HCT116 (cell line): ENCODE measurements at regions not wholly inside any gene's neighbourhood (a gene's known extent, or its start where the extent isn't known, plus 50 kb on each side); places are given as distances from the start of the nearest gene placed in this dataset.

ENCODE experiments used
- ATAC-seq: fragments of 200-7000 bp; cut with Tn5 transposase; 2 replicates; pipeline ENCODE4 v1.9.1; 2020; ENCODE audit warnings: mild to moderate bottlenecking, moderate library complexity
- BruUV-seq: library from RNA; stranded (reverse); fragments of 400-500 nt; replicated peaks from 2 replicates; lab custom pipeline; 2021; lab: Mats Ljungman, UMichigan
- CTCF ChIA-PET: fragments of 300-600 bp; sonication (Branson Sonifier 250); formaldehyde crosslinking; loops from one replicate; lab custom pipeline; 2021; ENCODE audit warnings: antibody characterized with exemption; lab: Charles Lee
- POLR2A ChIA-PET: fragments of 300-600, 350-600 bp; sonication (Branson Sonifier 250); formaldehyde crosslinking; loops from one replicate; lab custom pipeline; 2021; ENCODE audit warnings: antibody characterized with exemption; lab: Charles Lee
- RAD21 ChIA-PET, 2 experiments: fragments of 300-600 bp; sonication (Branson Sonifier 250); formaldehyde crosslinking; loops; one replicate each; lab custom pipeline; 2023; ENCODE audit warnings: low total read pairs in 2 of 2; ENCODE audit not compliant: uncharacterized antibody in 2 of 2, unreplicated experiment in 2 of 2, low non-redundant PET in 1 of 2; lab: Charles Lee
- DNase-seq: peaks from one replicate; pipeline ENCODE4 v3.0.0-alpha.2; 2010; ENCODE audit warnings: low read depth, low spot score
- H2AFZ ChIP-seq: fragments of 200-600 bp; shearing (Covaris generic), sonication (generic); 2 replicates; pipeline ENCODE4 v1.6.1; 2017; ENCODE audit warnings: low read depth, mixed run types, mixed read lengths, antibody characterized with exemption, low read length; ENCODE audit not compliant: poor library complexity, severe bottlenecking
- H3K27ac ChIP-seq: 2 replicates; pipeline ENCODE4 v1.5.1; 2012; ENCODE audit warnings: low read depth, low read length
- H3K27me3 ChIP-seq: fragments of 200-600 bp; sonication (generic); 2 replicates; pipeline ENCODE4 v1.6.1; 2016; ENCODE audit warnings: mixed run types, low read length, mixed read lengths; ENCODE audit not compliant: insufficient read depth
- H3K36me3 ChIP-seq, 2 experiments: fragments of 200-500 bp in 1 of 2; fragments of 200-600 bp in 1 of 2; sonication (Bioruptor generic) in 1 of 2; sonication (generic) in 1 of 2; 2 replicates each; pipeline versions ENCODE4 v1.5.1 to v1.6.1; 2014 to 2016; ENCODE audit warnings: low read length in 2 of 2, inconsistent platforms in 1 of 2, mixed read lengths in 1 of 2, mixed run types in 1 of 2; ENCODE audit not compliant: insufficient read depth in 2 of 2, control insufficient read depth in 1 of 2
- H3K4me1 ChIP-seq, 2 experiments: fragments of 200-600 bp in 1 of 2; sonication (generic) in 1 of 2; 2 replicates each; pipeline versions ENCODE4 v1.5.1 to v1.6.1; 2012 to 2017; ENCODE audit warnings: low read length in 2 of 2, inconsistent platforms in 1 of 2, mild to moderate bottlenecking in 1 of 2, mixed read lengths in 1 of 2, mixed run types in 1 of 2, moderate library complexity in 1 of 2; ENCODE audit not compliant: insufficient read depth in 2 of 2, control insufficient read depth in 1 of 2
- H3K4me2 ChIP-seq: fragments of 200-600 bp; sonication (generic); 2 replicates; pipeline ENCODE4 v1.6.1; 2017; ENCODE audit warnings: mixed run types, low read length, mixed read lengths
- H3K4me3 ChIP-seq, 2 experiments: fragments of 200-600 bp in 1 of 2; sonication (generic) in 1 of 2; replicated peaks in 1 of 2; 2 replicates each; pipeline ENCODE4 v1.5.1; 2011 to 2016; ENCODE audit warnings: low read length in 2 of 2, control low read depth in 1 of 2, low read depth in 1 of 2, mild to moderate bottlenecking in 1 of 2, mixed read lengths in 1 of 2, mixed run types in 1 of 2
- H3K79me2 ChIP-seq: fragments of 200-600 bp; sonication (generic); 2 replicates; pipeline ENCODE4 v1.6.1; 2017; ENCODE audit warnings: mild to moderate bottlenecking, mixed run types, low read length, moderate library complexity, mixed read lengths; ENCODE audit not compliant: insufficient read depth
- H3K9ac ChIP-seq: fragments of 200-600 bp; sonication (generic); 2 replicates; pipeline ENCODE4 v1.6.1; 2016; ENCODE audit warnings: low read length, mixed read lengths
- H3K9me2 ChIP-seq: fragments of 200-600 bp; sonication (generic), shearing (Covaris generic); 2 replicates; pipeline ENCODE4 v1.6.1; 2017; ENCODE audit warnings: mixed run types, mild to moderate bottlenecking, moderate library complexity; ENCODE audit not compliant: insufficient read depth
- H3K9me3 ChIP-seq, 2 experiments: fragments of 200-500 bp in 1 of 2; fragments of 200-600 bp in 1 of 2; sonication (Bioruptor generic) in 1 of 2; sonication (generic) in 1 of 2; 2 replicates each; pipeline ENCODE4 v1.6.1; 2014 to 2017; ENCODE audit warnings: low read length in 2 of 2, mixed read lengths in 2 of 2, inconsistent platforms in 1 of 2, low read depth in 1 of 2, mild to moderate bottlenecking in 1 of 2, mixed run types in 1 of 2, moderate library complexity in 1 of 2; ENCODE audit not compliant: control insufficient read depth in 1 of 2, insufficient read depth in 1 of 2
- H4K20me1 ChIP-seq: fragments of 200-600 bp; sonication (generic), shearing (Covaris generic); 2 replicates; pipeline ENCODE4 v1.6.1; 2017; ENCODE audit warnings: mixed run types, mild to moderate bottlenecking, moderate library complexity; ENCODE audit not compliant: insufficient read depth
- CEBPB ChIP-seq: IDR thresholded peaks from 2 replicates; pipeline ENCODE4 v1.6.1; 2012; ENCODE audit warnings: low read depth
- CTCF ChIP-seq, 3 experiments: fragments of 200-600 bp in 1 of 3; sonication (generic) in 1 of 3; IDR thresholded peaks in 2 of 3; conservative IDR thresholded peaks in 1 of 3; 2 replicates each; pipeline ENCODE4 v1.5.1; 2012 to 2017; ENCODE audit warnings: low read depth in 2 of 3, low read length in 2 of 3, antibody characterized with exemption in 1 of 3, borderline replicate concordance in 1 of 3, control low read depth in 1 of 3, mild to moderate bottlenecking in 1 of 3, mixed read lengths in 1 of 3, mixed run types in 1 of 3, moderate library complexity in 1 of 3; ENCODE audit not compliant: insufficient read depth in 1 of 3
- EGR1 ChIP-seq: IDR thresholded peaks from 2 replicates; pipeline ENCODE4 v1.6.1; 2012; ENCODE audit warnings: low read depth
- EZH2 ChIP-seq: fragments of 200-600 bp; sonication (generic); IDR thresholded peaks from 2 replicates; pipeline ENCODE4 v1.6.1; 2017; ENCODE audit warnings: antibody characterized with exemption, mixed run types
- FOSL1 ChIP-seq: IDR thresholded peaks from 2 replicates; pipeline ENCODE4 v1.6.1; 2012; ENCODE audit warnings: low read depth
- MAX ChIP-seq: IDR thresholded peaks from 2 replicates; pipeline ENCODE4 v1.6.1; 2012
- POLR2AphosphoS5 ChIP-seq: IDR thresholded peaks from 2 replicates; pipeline ENCODE4 v1.6.1; 2011; ENCODE audit warnings: mild to moderate bottlenecking, low read depth, low read length, moderate library complexity
- RAD21 ChIP-seq: IDR thresholded peaks from 2 replicates; pipeline ENCODE4 v1.6.1; 2012; ENCODE audit warnings: low read depth, mild to moderate bottlenecking
- REST ChIP-seq: IDR thresholded peaks from 2 replicates; pipeline ENCODE4 v1.6.1; 2012; ENCODE audit warnings: low read depth
- SRF ChIP-seq: IDR thresholded peaks from 2 replicates; pipeline ENCODE4 v1.6.1; 2012; ENCODE audit warnings: low read depth
- YY1 ChIP-seq: IDR thresholded peaks from 2 replicates; pipeline ENCODE4 v1.6.1; 2011; ENCODE audit warnings: low read length, low read depth, moderate library complexity, mild to moderate bottlenecking; ENCODE audit not compliant: insufficient replicate concordance; ENCODE audit errors: extremely low read depth
- ZBTB33 ChIP-seq: IDR thresholded peaks from 2 replicates; pipeline ENCODE4 v1.6.1; 2011; ENCODE audit warnings: mild to moderate bottlenecking, low read length, moderate library complexity; ENCODE audit not compliant: insufficient replicate concordance; ENCODE audit errors: extremely low read depth
- ZNF274 ChIP-seq: fragments of 200-500 bp; sonication (Bioruptor generic); IDR thresholded peaks from 2 replicates; pipeline ENCODE4 v1.6.1; 2014; ENCODE audit warnings: mild to moderate bottlenecking, low read depth, low read length, inconsistent platforms
- intact Hi-C: fragments of 100-400 bp; cut with micrococcal nuclease; formaldehyde crosslinking; loops from 2 replicates; pipeline ENCODE4 v1.10.0; 2022

GRCh38 chr14:98131406-98131805 lies 1140.6 kb downstream of the BCL11B start:
- POLR2A ChIA-PET = no interaction called here
- Histone ChIP-seq H2AFZ (no peak overlapping the region), H3K27me3 (no peaks in the 10 kb centered on the region), H3K4me2 (no peak overlapping the region), H3K27ac (no peak overlapping the region), H3K4me1 (no peaks in the 10 kb centered on the region), H3K9ac (no peak overlapping the region), H3K36me3 (no peaks in the 10 kb centered on the region), H3K79me2 (no peaks in the 10 kb centered on the region), H3K4me3 (no peak overlapping the region), H3K9me2 (no peaks in the 10 kb centered on the region), H3K9me3 (peaks cover 0 to 3% of the 10 kb centered on the region in 2 experiments; a peak in 1 of 4 replicates), H4K20me1 (no peaks in the 10 kb centered on the region)
- ATAC-seq = no peak
- no TSS peak for BruUV-seq
- no peak for TF ChIP-seq ZBTB33
- DNase-seq = no peak
- intact Hi-C loops = no loop called here
- RAD21 ChIA-PET = no interaction called here
- CTCF ChIA-PET = no interaction called here

GRCh38 chr14:98133806-98134205 lies 1138.2 kb downstream of the BCL11B start:
- BruUV-seq = no TSS peak
- ChIA-PET CTCF (no interaction called here), RAD21 (no interaction called here), POLR2A (no interaction called here)
- Histone ChIP-seq H4K20me1 (no peaks in the 10 kb centered on the region), H3K27ac (no peak overlapping the region), H3K79me2 (no peaks in the 10 kb centered on the region), H3K27me3 (no peaks in the 10 kb centered on the region), H3K4me1 (no peaks in the 10 kb centered on the region), H3K9me3 (peaks cover 0 to 3% of the 10 kb centered on the region in 2 experiments; a peak in 1 of 4 replicates), H2AFZ (no peak overlapping the region), H3K9ac (no peak overlapping the region), H3K9me2 (no peaks in the 10 kb centered on the region), H3K4me2 (no peak overlapping the region), H3K4me3 (no peak overlapping the region), H3K36me3 (no peaks in the 10 kb centered on the region)
- intact Hi-C loops = no loop called here
- DNase-seq = no peak
- ATAC-seq = no peak
- no peak for TF ChIP-seq CTCF (IDR thresholded peaks at IDR 0.05 in 2 of 3, conservative IDR thresholded peaks at IDR 0.05 in 1 of 3; ENCODE audit: borderline replicate concordance in 1 of 3, insufficient read depth in 1 of 3, low read depth in 2 of 3, low read length in 2 of 3)
- no peak for TF ChIP-seq YY1
- no peak for TF ChIP-seq MAX
- TF ChIP-seq EGR1 = no peak
- no peak for TF ChIP-seq POLR2AphosphoS5
- TF ChIP-seq RAD21 = no peak
- TF ChIP-seq ZNF274 = no peak
- no peak for TF ChIP-seq REST
- no peak for TF ChIP-seq EZH2
- no peak for TF ChIP-seq CEBPB
- TF ChIP-seq FOSL1 = no peak
- TF ChIP-seq SRF = no peak
